ENCODE measurements at regions not wholly inside any gene's neighbourhood (a gene's known extent, or its start where the extent isn't known, plus 50 kb on each side); places are given as distances from the start of the nearest gene placed in this dataset.

GRCh38 chr10:105328503-105329133 is 687.5 kb downstream of the SORCS3 start:
- CTCF ChIA-PET, result no interaction called here

More at GRCh38 chr10:105328503-105329133, 687.5 kb downstream of the SORCS3 start:
- Histone ChIP-seq H3K9me3 (ENCODE audit: control insufficient read depth, insufficient read depth, low read length) (peaks cover 6% of the 10 kb centered on the region), H3K4ac (ENCODE audit: low read depth, low read length) (no peak overlapping the region), H4K91ac (ENCODE audit: insufficient read depth, low read depth, low read length) (no peak overlapping the region), H2BK20ac (ENCODE audit: low read depth, low read length) (no peak overlapping the region), H3K18ac (ENCODE audit: low read depth, low read length) (no peak overlapping the region), H3K9ac (ENCODE audit: low read depth, low read length) (no peak overlapping the region), H3K27me3 (ENCODE audit: control insufficient read depth, insufficient read depth, low read length) (no peaks in the 10 kb centered on the region), H3K9me1 (ENCODE audit: insufficient read depth, low read length) (no peaks in the 10 kb centered on the region), H3K36me3 (ENCODE audit: control insufficient read depth, insufficient read depth, low read length) (no peaks in the 10 kb centered on the region), H2BK5ac (ENCODE audit: low read depth, low read length, poor library complexity, severe bottlenecking) (no peak overlapping the region), H3K27ac (ENCODE audit: insufficient read depth, low read length) (no peak overlapping the region), H4K20me1 (ENCODE audit: insufficient read depth, low read length) (no peaks in the 10 kb centered on the region), H2BK15ac (ENCODE audit: low read depth, low read length) (no peak overlapping the region), H4K8ac (ENCODE audit: low read depth in 2 of 2, low read length in 2 of 2) (no peak overlapping the region), H3K4me3 (ENCODE audit: insufficient read depth, low read depth, low read length) (no peak overlapping the region), H3K56ac (ENCODE audit: extremely low read depth, insufficient read depth, low read length) (no peak overlapping the region), H3K79me1 (ENCODE audit: low read depth in 1 of 2, low read length in 2 of 2) (no peaks in the 10 kb centered on the region), H4K5ac (ENCODE audit: low read depth, low read length) (no peak overlapping the region), H3K4me2 (ENCODE audit: low read depth, low read length) (no peak overlapping the region), H3K23ac (ENCODE audit: low read depth, low read length) (no peak overlapping the region), H2BK120ac (ENCODE audit: low read depth, low read length) (no peak overlapping the region), H3K14ac (replicated peaks; ENCODE audit: low read depth, low read length) (no peak overlapping the region), H3K4me1 (ENCODE audit: control insufficient read depth, insufficient read depth, low read length) (no peaks in the 10 kb centered on the region), H2AK5ac (ENCODE audit: low read depth, low read length) (no peak overlapping the region), H2AK9ac (replicated peaks; ENCODE audit: low read depth, low read length, poor library complexity) (no peak overlapping the region), H2AFZ (replicated peaks; ENCODE audit: low read length, poor library complexity) (no peak overlapping the region)
- DNase-seq, result no peak
- in situ Hi-C loops (cut with MboI; ENCODE audit: low sequenced_read_pairs), result no loop called here
- no peak for ATAC-seq (ENCODE audit: low read depth)
- BruUV-seq (replicated peaks), result no TSS peak
- POLR2A ChIA-PET (ENCODE audit: unreplicated experiment), result no interaction called here
- no peak for TF ChIP-seq FOS (IDR thresholded peaks at IDR 0.05; ENCODE audit: low read depth, low read length)
- TF ChIP-seq CEBPB (IDR thresholded peaks at IDR 0.05; ENCODE audit: low read depth, low read length), result no peak
- TF ChIP-seq RFX5 (IDR thresholded peaks at IDR 0.05; ENCODE audit: low read depth, low read length), result no peak
- TF ChIP-seq NFE2L2 (IDR thresholded peaks at IDR 0.05; ENCODE audit: low read depth, low read length), result no peak
- TF ChIP-seq RCOR1 (IDR thresholded peaks at IDR 0.05; ENCODE audit: insufficient replicate concordance, low read length), result no peak
- TF ChIP-seq MXI1 (IDR thresholded peaks at IDR 0.05; ENCODE audit: borderline replicate concordance, low read depth, low read length), result no peak
- TF ChIP-seq MAZ (IDR thresholded peaks at IDR 0.05; ENCODE audit: borderline replicate concordance, low read depth, low read length), result no peak
- no peak for TF ChIP-seq BHLHE40 (IDR thresholded peaks at IDR 0.05; ENCODE audit: low read depth, low read length)
- no peak for TF ChIP-seq POLR2A (IDR thresholded peaks at IDR 0.05; ENCODE audit: low read depth, low read length)
- TF ChIP-seq MAFK (IDR thresholded peaks at IDR 0.05; ENCODE audit: low read depth, low read length), result no peak
- no peak for TF ChIP-seq CTCF (conservative IDR thresholded peaks at IDR 0.05; ENCODE audit: low read depth, low read length)
- no peak for TF ChIP-seq CHD1 (IDR thresholded peaks at IDR 0.05; ENCODE audit: low read depth, low read length)
- TF ChIP-seq ELK1 (IDR thresholded peaks at IDR 0.05; ENCODE audit: borderline replicate concordance, low read depth, low read length), result no peak
- no peak for TF ChIP-seq USF2 (IDR thresholded peaks at IDR 0.05; ENCODE audit: low read depth, low read length)
- no peak for TF ChIP-seq RAD21 (IDR thresholded peaks at IDR 0.05; ENCODE audit: low read length)
- TF ChIP-seq SMC3 (IDR thresholded peaks at IDR 0.05; ENCODE audit: low read depth, low read length), result no peak
- intact Hi-C loops (cut with micrococcal nuclease), result no loop called here
- no CpG with 5 or more reads among the region's 1 CpG for WGBS, 2 experiments (ENCODE audit: extremely low coverage in 2 of 2, insufficient read length in 1 of 2)
- dilution Hi-C loops (cut with HindIII; ENCODE audit: low sequenced_read_pairs, unreplicated experiment), result no loop called here
